ENCODE measurements at regions not wholly inside any gene's neighbourhood (a gene's known extent, or its start where the extent isn't known, plus 50 kb on each side); places are given as distances from the start of the nearest gene placed in this dataset.

DNA sequence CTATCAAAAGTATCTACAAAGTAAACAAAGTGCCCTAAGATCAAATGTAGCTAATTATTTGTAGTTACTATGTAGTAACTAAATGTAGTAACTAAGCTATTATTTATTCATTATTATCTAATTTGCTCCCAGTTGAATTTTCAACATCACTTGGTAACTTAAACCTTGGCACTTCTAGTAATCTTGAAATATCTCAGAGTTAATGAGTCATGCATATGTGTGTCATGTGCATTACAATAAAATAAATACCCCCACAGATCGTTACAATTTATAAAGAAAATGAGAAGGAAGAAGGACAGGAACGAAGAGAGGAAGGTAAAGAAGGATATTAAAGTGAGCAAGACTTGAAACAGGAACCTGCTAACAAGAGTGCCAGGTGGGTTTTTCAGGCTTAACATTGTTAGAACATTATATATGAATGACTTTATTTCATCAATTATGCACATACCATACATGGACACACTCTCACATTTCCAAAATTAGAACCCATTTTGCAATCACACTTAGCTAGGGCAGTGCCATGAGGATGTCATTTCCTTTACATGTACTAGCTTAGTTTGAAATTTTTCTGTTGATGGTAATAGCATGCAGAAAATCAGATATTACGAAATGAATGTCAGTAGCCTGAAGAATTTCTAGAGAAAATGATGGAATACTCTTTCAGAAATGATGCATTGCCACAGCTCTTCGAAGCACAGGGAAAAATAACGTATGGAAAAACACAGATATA, 1670.4 kb upstream of the AGA start:
- POLR2A ChIA-PET (ENCODE audit: low non-redundant PET): no interaction called here
- Histone ChIP-seq H3K4me1 (ENCODE audit: insufficient read depth, low read length, poor library complexity, severe bottlenecking) (no peaks in the 10 kb centered on the region), H3K36me3 (ENCODE audit: insufficient read depth, low read length, poor library complexity, severe bottlenecking) (no peaks in the 10 kb centered on the region), H3K4me3 (ENCODE audit: low read depth, low read length, poor library complexity, severe bottlenecking) (no peak overlapping the region), H3K27me3 (replicated peaks; ENCODE audit: insufficient read depth, low read depth, low read length, poor library complexity) (no peaks in the 10 kb centered on the region), H3K27ac (ENCODE audit: low read depth, low read length, poor library complexity, severe bottlenecking) (no peak overlapping the region), H3K9me3 (ENCODE audit: low read depth, low read length, poor library complexity, severe bottlenecking) (no peaks in the 10 kb centered on the region)
- TF ChIP-seq, protein P1, sequence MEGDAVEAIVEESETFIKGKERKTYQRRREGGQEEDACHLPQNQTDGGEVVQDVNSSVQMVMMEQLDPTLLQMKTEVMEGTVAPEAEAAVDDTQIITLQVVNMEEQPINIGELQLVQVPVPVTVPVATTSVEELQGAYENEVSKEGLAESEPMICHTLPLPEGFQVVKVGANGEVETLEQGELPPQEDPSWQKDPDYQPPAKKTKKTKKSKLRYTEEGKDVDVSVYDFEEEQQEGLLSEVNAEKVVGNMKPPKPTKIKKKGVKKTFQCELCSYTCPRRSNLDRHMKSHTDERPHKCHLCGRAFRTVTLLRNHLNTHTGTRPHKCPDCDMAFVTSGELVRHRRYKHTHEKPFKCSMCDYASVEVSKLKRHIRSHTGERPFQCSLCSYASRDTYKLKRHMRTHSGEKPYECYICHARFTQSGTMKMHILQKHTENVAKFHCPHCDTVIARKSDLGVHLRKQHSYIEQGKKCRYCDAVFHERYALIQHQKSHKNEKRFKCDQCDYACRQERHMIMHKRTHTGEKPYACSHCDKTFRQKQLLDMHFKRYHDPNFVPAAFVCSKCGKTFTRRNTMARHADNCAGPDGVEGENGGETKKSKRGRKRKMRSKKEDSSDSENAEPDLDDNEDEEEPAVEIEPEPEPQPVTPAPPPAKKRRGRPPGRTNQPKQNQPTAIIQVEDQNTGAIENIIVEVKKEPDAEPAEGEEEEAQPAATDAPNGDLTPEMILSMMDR (conservative IDR thresholded peaks at IDR 0.05; ENCODE audit: low read depth, low read length): no peak
- no peak for TF ChIP-seq EZH2 (IDR thresholded peaks at IDR 0.05; ENCODE audit: borderline replicate concordance, low read depth, low read length, poor library complexity, severe bottlenecking)
- CTCF ChIA-PET: no interaction called here
- intact Hi-C loops (cut with micrococcal nuclease; ENCODE audit: unreplicated experiment): no loop called here
- DNase-seq (ENCODE audit: low spot score): no peak
- BruUV-seq (replicated peaks): no TSS peak

DNA sequence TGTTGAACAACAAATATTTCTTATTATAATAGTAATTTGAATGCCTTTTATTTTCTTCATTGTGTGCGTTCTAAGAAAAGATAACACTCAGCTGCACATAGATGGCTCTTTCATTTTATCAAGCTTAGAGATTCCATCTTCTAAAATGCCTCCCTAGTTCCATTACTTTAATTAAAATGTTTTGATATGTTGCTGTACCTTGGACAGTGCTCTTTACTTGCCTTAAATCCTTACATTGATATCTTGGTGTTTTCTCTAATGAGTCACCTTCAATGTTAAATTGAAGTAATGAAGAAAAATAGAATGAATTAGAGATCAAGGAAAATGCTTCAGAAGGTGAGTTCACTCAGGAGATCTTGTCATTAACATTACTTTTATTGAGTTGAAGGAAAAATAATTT, 1672.4 kb upstream of the AGA start:
- BruUV-seq (replicated peaks): no TSS peak
- Histone ChIP-seq H3K27me3 (replicated peaks; ENCODE audit: insufficient read depth, low read depth, low read length, poor library complexity) (no peaks in the 10 kb centered on the region), H3K36me3 (ENCODE audit: insufficient read depth, low read length, poor library complexity, severe bottlenecking) (no peaks in the 10 kb centered on the region), H3K4me3 (ENCODE audit: low read depth, low read length, poor library complexity, severe bottlenecking) (no peak overlapping the region), H3K4me1 (ENCODE audit: insufficient read depth, low read length, poor library complexity, severe bottlenecking) (no peaks in the 10 kb centered on the region), H3K9me3 (ENCODE audit: low read depth, low read length, poor library complexity, severe bottlenecking) (no peaks in the 10 kb centered on the region), H3K27ac (ENCODE audit: low read depth, low read length, poor library complexity, severe bottlenecking) (no peak overlapping the region)
- CTCF ChIA-PET: no interaction called here
- TF ChIP-seq EZH2 (IDR thresholded peaks at IDR 0.05; ENCODE audit: borderline replicate concordance, low read depth, low read length, poor library complexity, severe bottlenecking): no peak
- TF ChIP-seq, protein P1 (conservative IDR thresholded peaks at IDR 0.05; ENCODE audit: low read depth, low read length): no peak
- intact Hi-C loops (cut with micrococcal nuclease; ENCODE audit: unreplicated experiment): no loop called here
- POLR2A ChIA-PET (ENCODE audit: low non-redundant PET): no interaction called here
- no peak for DNase-seq (ENCODE audit: low spot score)

DNA sequence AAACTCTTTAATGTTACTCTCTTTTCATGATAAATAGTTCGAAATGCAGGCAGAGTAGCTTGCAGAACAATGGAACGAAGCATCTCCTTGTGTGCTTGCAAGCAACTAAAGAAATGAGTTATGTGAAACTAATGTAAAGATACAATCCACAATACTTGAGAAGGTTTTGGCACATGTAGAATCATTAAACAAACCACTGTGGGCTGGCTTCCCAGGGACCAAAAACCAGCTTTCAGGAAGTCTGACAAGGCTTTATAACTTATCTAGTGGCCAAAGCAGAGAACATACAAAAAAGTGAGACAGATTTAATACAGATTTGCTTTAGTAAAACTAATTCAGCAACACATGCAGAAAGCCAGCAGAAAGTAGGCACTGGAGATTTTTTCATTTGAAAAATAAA, 1673.8 kb upstream of the AGA start:
- Histone ChIP-seq H3K36me3 (ENCODE audit: insufficient read depth, low read length, poor library complexity, severe bottlenecking) (no peaks in the 10 kb centered on the region), H3K9me3 (ENCODE audit: low read depth, low read length, poor library complexity, severe bottlenecking) (no peaks in the 10 kb centered on the region), H3K27me3 (replicated peaks; ENCODE audit: insufficient read depth, low read depth, low read length, poor library complexity) (no peaks in the 10 kb centered on the region), H3K4me1 (ENCODE audit: insufficient read depth, low read length, poor library complexity, severe bottlenecking) (no peaks in the 10 kb centered on the region), H3K4me3 (ENCODE audit: low read depth, low read length, poor library complexity, severe bottlenecking) (no peak overlapping the region), H3K27ac (ENCODE audit: low read depth, low read length, poor library complexity, severe bottlenecking) (no peak overlapping the region)
- ChIA-PET CTCF (no interaction called here), POLR2A (ENCODE audit: low non-redundant PET) (no interaction called here)
- intact Hi-C loops (cut with micrococcal nuclease; ENCODE audit: unreplicated experiment): no loop called here
- TF ChIP-seq, protein P1 (conservative IDR thresholded peaks at IDR 0.05; ENCODE audit: low read depth, low read length): no peak
- no peak for TF ChIP-seq EZH2 (IDR thresholded peaks at IDR 0.05; ENCODE audit: borderline replicate concordance, low read depth, low read length, poor library complexity, severe bottlenecking)
- BruUV-seq (replicated peaks): no TSS peak
- DNase-seq (ENCODE audit: low spot score): no peak
